GM23338 (cell line): ENCODE measurements at regions not wholly inside any gene's neighbourhood (a gene's known extent, or its start where the extent isn't known, plus 50 kb on each side); places are given as distances from the start of the nearest gene placed in this dataset.

Source experiments
- CREB1 ChIP-seq: fragments of 250-450 bp; sonication (Bioruptor Pico); IDR thresholded peaks from 2 replicates; pipeline ENCODE4 v1.5.0; 2020; ENCODE audit warnings: low read depth, mild to moderate bottlenecking, moderate library complexity
- CTCF ChIP-seq, 2 experiments: fragments of 200-600 bp in 1 of 2; sonication (generic) in 1 of 2; conservative IDR thresholded peaks; 2 replicates each; pipeline versions ENCODE4 v1.5.1 to v1.6.1; 2016 to 2017; ENCODE audit warnings: antibody characterized with exemption in 2 of 2, low read depth in 2 of 2, mild to moderate bottlenecking in 2 of 2, moderate library complexity in 1 of 2
- EZH2 ChIP-seq: fragments of 200-600 bp; sonication (generic); IDR thresholded peaks from one replicate; pipeline ENCODE4 v1.8.0; 2017; ENCODE audit warnings: antibody characterized with exemption, mild to moderate bottlenecking, low read depth; ENCODE audit not compliant: unreplicated experiment
- EZH2phosphoT487 ChIP-seq: fragments of 200-600 bp; sonication (generic); IDR thresholded peaks from one replicate; pipeline ENCODE4 v1.8.1; 2018; ENCODE audit warnings: antibody characterized with exemption; ENCODE audit not compliant: unreplicated experiment
- JUNB ChIP-seq: IDR thresholded peaks from one replicate; pipeline ENCODE4 v1.6.1; 2016; ENCODE audit warnings: antibody characterized with exemption; ENCODE audit not compliant: unreplicated experiment
- NANOG ChIP-seq: IDR thresholded peaks from 2 replicates; pipeline ENCODE4 v1.6.1; 2016; ENCODE audit warnings: antibody characterized with exemption, borderline replicate concordance
- POLR2AphosphoS5 ChIP-seq: IDR thresholded peaks from 2 replicates; pipeline ENCODE4 v1.6.1; 2016; ENCODE audit warnings: antibody characterized with exemption, low read depth
- REST ChIP-seq: IDR thresholded peaks from one replicate; pipeline ENCODE4 v1.6.1; 2018; ENCODE audit warnings: antibody characterized with exemption; ENCODE audit not compliant: unreplicated experiment
- STAT1 ChIP-seq: IDR thresholded peaks from one replicate; pipeline ENCODE4 v1.6.1; 2016; ENCODE audit warnings: antibody characterized with exemption; ENCODE audit not compliant: unreplicated experiment
- ZNF331 ChIP-seq: fragments of 250-450 bp; sonication (Bioruptor Pico); IDR thresholded peaks from 2 replicates; pipeline ENCODE4 v1.5.0; 2020; ENCODE audit warnings: low read depth, mild to moderate bottlenecking, moderate library complexity
- TF ChIP-seq, protein P1 (sequence below): IDR thresholded peaks from 2 replicates; pipeline ENCODE4 v1.6.1; 2016; ENCODE audit warnings: antibody characterized with exemption

- TF ChIP-seq EZH2 (no peak), POLR2AphosphoS5 (no peak), CTCF (conservative IDR thresholded peaks at IDR 0.05; ENCODE audit: low read depth in 2 of 2) (no peak), EZH2phosphoT487 (no peak), STAT1 (no peak), ZNF331 (CRISPR knock-in tag) (no peak), CREB1 (CRISPR knock-in tag) (no peak), REST (no peak), JUNB (no peak), NANOG (no peak)
- TF ChIP-seq, protein P1, sequence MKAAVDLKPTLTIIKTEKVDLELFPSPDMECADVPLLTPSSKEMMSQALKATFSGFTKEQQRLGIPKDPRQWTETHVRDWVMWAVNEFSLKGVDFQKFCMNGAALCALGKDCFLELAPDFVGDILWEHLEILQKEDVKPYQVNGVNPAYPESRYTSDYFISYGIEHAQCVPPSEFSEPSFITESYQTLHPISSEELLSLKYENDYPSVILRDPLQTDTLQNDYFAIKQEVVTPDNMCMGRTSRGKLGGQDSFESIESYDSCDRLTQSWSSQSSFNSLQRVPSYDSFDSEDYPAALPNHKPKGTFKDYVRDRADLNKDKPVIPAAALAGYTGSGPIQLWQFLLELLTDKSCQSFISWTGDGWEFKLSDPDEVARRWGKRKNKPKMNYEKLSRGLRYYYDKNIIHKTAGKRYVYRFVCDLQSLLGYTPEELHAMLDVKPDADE: no peak
Observed at GRCh38 chr11:28703371-28703770, 595.2 kb downstream of the METTL15 start.
